GM21737 (cell line): ENCODE measurements at regions not wholly inside any gene's neighbourhood (a gene's known extent, or its start where the extent isn't known, plus 50 kb on each side); places are given as distances from the start of the nearest gene placed in this dataset.
"Not testable (repeated sequence)": the region's sequence is repeated elsewhere in the genome, so short reads cannot be mapped to it uniquely, and the experiment has no call there.

Experiments
- ATAC-seq: cut with Tn5 transposase; IDR thresholded peaks from one replicate; pipeline ENCODE4 v1.9.1; 2021; ENCODE audit warnings: mild to moderate bottlenecking, moderate library complexity; ENCODE audit not compliant: unreplicated experiment

GRCh38 chr7:91355695-91356435 is 91.6 kb downstream of the FZD1 start:
- no peak for ATAC-seq

- ATAC-seq = no peak
Observed at GRCh38 chr7:91356915-91357314, 92.7 kb downstream of the FZD1 start.

- no peak for ATAC-seq
Observed at GRCh38 chr7:91357379-91357778, 93.1 kb downstream of the FZD1 start.

GRCh38 chr7:91357901-91358300 is 93.7 kb downstream of the FZD1 start:
- ATAC-seq = no peak

- no peak for ATAC-seq
Observed at GRCh38 chr7:91358303-91358702, 94.1 kb downstream of the FZD1 start.

GRCh38 chr7:91365097-91365496 is 100.9 kb downstream of the FZD1 start:
- not testable (repeated sequence) for ATAC-seq

GRCh38 chr7:91366091-91366490 is 101.9 kb downstream of the FZD1 start:
- ATAC-seq = no peak

GRCh38 chr7:91367812-91368578 is 103.8 kb downstream of the FZD1 start:
- no peak for ATAC-seq

GRCh38 chr7:91372323-91372722 is 108.1 kb downstream of the FZD1 start:
- no peak for ATAC-seq

GRCh38 chr7:91373111-91373800 is 109.0 kb downstream of the FZD1 start:
- no peak for ATAC-seq

GRCh38 chr7:91374321-91374989 is 110.2 kb downstream of the FZD1 start:
- ATAC-seq = no peak

GRCh38 chr7:91375378-91375777 is 111.1 kb downstream of the FZD1 start:
- ATAC-seq = no peak

GRCh38 chr7:91378131-91378530 is 113.9 kb downstream of the FZD1 start:
- ATAC-seq = no peak

- ATAC-seq = no peak
Observed at GRCh38 chr7:91379236-91379635, 115.0 kb downstream of the FZD1 start.

GRCh38 chr7:91379991-91380390 is 115.8 kb downstream of the FZD1 start:
- ATAC-seq = no peak

- ATAC-seq = no peak
Observed at GRCh38 chr7:91383053-91383904, 119.0 kb downstream of the FZD1 start.

GRCh38 chr7:91383905-91384274 is 119.7 kb downstream of the FZD1 start:
- ATAC-seq = no peak

GRCh38 chr7:91394757-91395156 is 130.5 kb downstream of the FZD1 start:
- ATAC-seq = not testable (repeated sequence)

- ATAC-seq = not testable (repeated sequence)
Observed at GRCh38 chr7:91395313-91395712, 131.1 kb downstream of the FZD1 start.

GRCh38 chr7:91397096-91397495 is 132.9 kb downstream of the FZD1 start:
- no peak for ATAC-seq
